Glutamatergic neuron (in vitro differentiated cells): ENCODE measurements at regions not wholly inside any gene's neighbourhood (a gene's known extent, or its start where the extent isn't known, plus 50 kb on each side); places are given as distances from the start of the nearest gene placed in this dataset.

ENCODE experiments used
- DNase-seq: peaks from one replicate; pipeline ENCODE4 v3.0.0; 2022
- H3K27ac Mint-ChIP-seq: one replicate; pipeline ENCODE4 v1.8.0; 2020; ENCODE audit warnings: mild to moderate bottlenecking, mixed read lengths, inconsistent platforms; ENCODE audit not compliant: unreplicated experiment
- H3K27me3 Mint-ChIP-seq: one replicate; pipeline ENCODE4 v1.8.0; 2020; ENCODE audit warnings: mild to moderate bottlenecking, moderate library complexity, mixed read lengths, inconsistent platforms; ENCODE audit not compliant: unreplicated experiment
- H3K36me3 Mint-ChIP-seq: one replicate; pipeline ENCODE4 v1.8.0; 2020; ENCODE audit warnings: mild to moderate bottlenecking, mixed read lengths, inconsistent platforms; ENCODE audit not compliant: unreplicated experiment
- H3K4me1 Mint-ChIP-seq: one replicate; pipeline ENCODE4 v1.8.0; 2020; ENCODE audit warnings: mild to moderate bottlenecking, low read depth, mixed read lengths, inconsistent platforms; ENCODE audit not compliant: unreplicated experiment
- H3K4me3 Mint-ChIP-seq: one replicate; pipeline ENCODE4 v1.8.0; 2020; ENCODE audit warnings: mild to moderate bottlenecking, mixed read lengths, inconsistent platforms; ENCODE audit not compliant: unreplicated experiment
- H3K9me3 Mint-ChIP-seq: one replicate; pipeline ENCODE4 v1.8.0; 2020; ENCODE audit warnings: mild to moderate bottlenecking, moderate library complexity, mixed read lengths, inconsistent platforms; ENCODE audit not compliant: unreplicated experiment
- CTCF ChIP-seq: fragments of 200-600 bp; sonication (generic); IDR thresholded peaks from one replicate; pipeline ENCODE4 v1.5.0; 2021; ENCODE audit not compliant: partially characterized antibody, unreplicated experiment

- no peaks in the 10 kb centered on the region for H3K4me1 Mint-ChIP-seq
- no peak overlapping the region for H3K4me3 Mint-ChIP-seq
- no peaks in the 10 kb centered on the region for H3K9me3 Mint-ChIP-seq
- no peak for TF ChIP-seq CTCF
- H3K27ac Mint-ChIP-seq = no peak overlapping the region
- no peaks in the 10 kb centered on the region for H3K36me3 Mint-ChIP-seq
- no peak for DNase-seq
- H3K27me3 Mint-ChIP-seq = no peaks in the 10 kb centered on the region
These were observed 642.1 kb upstream of the TENM3 start for GRCh38 chr4:181601103-181601502.

GRCh38 chr4:181604546-181604945, 638.7 kb upstream of the TENM3 start:
- Mint-ChIP-seq H3K4me3 (no peak overlapping the region), H3K4me1 (peaks cover 13% of the 10 kb centered on the region), H3K9me3 (no peaks in the 10 kb centered on the region), H3K36me3 (no peaks in the 10 kb centered on the region), H3K27me3 (peaks cover 2% of the 10 kb centered on the region), H3K27ac (no peak overlapping the region)
- TF ChIP-seq CTCF = no peak
- DNase-seq = no peak

GRCh38 chr4:181606300-181606699, 636.9 kb upstream of the TENM3 start:
- no peak overlapping the region for H3K27ac Mint-ChIP-seq

GRCh38 chr4:181608181-181608580, 635.0 kb upstream of the TENM3 start:
- Mint-ChIP-seq H3K36me3 (no peaks in the 10 kb centered on the region), H3K27ac (no peak overlapping the region), H3K4me1 (peaks cover 31% of the 10 kb centered on the region), H3K27me3 (peaks cover 2% of the 10 kb centered on the region), H3K4me3 (no peak overlapping the region), H3K9me3 (no peaks in the 10 kb centered on the region)
- DNase-seq = no peak
- no peak for TF ChIP-seq CTCF

More at GRCh38 chr4:181606300-181606699, 636.9 kb upstream of the TENM3 start:
- no peak for DNase-seq
- Mint-ChIP-seq H3K4me1 (peaks cover 22% of the 10 kb centered on the region), H3K27me3 (peaks cover 2% of the 10 kb centered on the region), H3K9me3 (no peaks in the 10 kb centered on the region), H3K36me3 (no peaks in the 10 kb centered on the region), H3K4me3 (no peak overlapping the region)
- no peak for TF ChIP-seq CTCF

GRCh38 chr4:181611033-181611711, 632.0 kb upstream of the TENM3 start:
- H3K9me3 Mint-ChIP-seq = no peaks in the 10 kb centered on the region
- no peak for DNase-seq
- no peak for TF ChIP-seq CTCF
- peaks cover 2% of the 10 kb centered on the region for H3K27me3 Mint-ChIP-seq
- no peak overlapping the region for H3K27ac Mint-ChIP-seq
- no peak overlapping the region for H3K4me3 Mint-ChIP-seq
- no peaks in the 10 kb centered on the region for H3K36me3 Mint-ChIP-seq
- peaks cover 35% of the 10 kb centered on the region for H3K4me1 Mint-ChIP-seq
